Loucy (cell line): ENCODE measurements at regions not wholly inside any gene's neighbourhood (a gene's known extent, or its start where the extent isn't known, plus 50 kb on each side); places are given as distances from the start of the nearest gene placed in this dataset.

Source experiments
- CTCF ChIP-seq: fragments of 200-600 bp; sonication (generic); conservative IDR thresholded peaks from 2 replicates; pipeline ENCODE4 v1.5.1; 2014; ENCODE audit warnings: mild to moderate bottlenecking, antibody characterized with exemption, low read length
- EZH2phosphoT487 ChIP-seq: fragments of 200-600 bp; IDR thresholded peaks from 2 replicates; pipeline ENCODE4 v1.6.1; 2018; ENCODE audit warnings: antibody characterized with exemption, mild to moderate bottlenecking, moderate library complexity, borderline replicate concordance

- no peak for TF ChIP-seq CTCF
- TF ChIP-seq EZH2phosphoT487, result no peak
Observed at GRCh38 chr21:18467715-18468114, 64.1 kb upstream of the TMPRSS15 start.
